ENCODE measurements at regions not wholly inside any gene's neighbourhood (a gene's known extent, or its start where the extent isn't known, plus 50 kb on each side); places are given as distances from the start of the nearest gene placed in this dataset.

DNA sequence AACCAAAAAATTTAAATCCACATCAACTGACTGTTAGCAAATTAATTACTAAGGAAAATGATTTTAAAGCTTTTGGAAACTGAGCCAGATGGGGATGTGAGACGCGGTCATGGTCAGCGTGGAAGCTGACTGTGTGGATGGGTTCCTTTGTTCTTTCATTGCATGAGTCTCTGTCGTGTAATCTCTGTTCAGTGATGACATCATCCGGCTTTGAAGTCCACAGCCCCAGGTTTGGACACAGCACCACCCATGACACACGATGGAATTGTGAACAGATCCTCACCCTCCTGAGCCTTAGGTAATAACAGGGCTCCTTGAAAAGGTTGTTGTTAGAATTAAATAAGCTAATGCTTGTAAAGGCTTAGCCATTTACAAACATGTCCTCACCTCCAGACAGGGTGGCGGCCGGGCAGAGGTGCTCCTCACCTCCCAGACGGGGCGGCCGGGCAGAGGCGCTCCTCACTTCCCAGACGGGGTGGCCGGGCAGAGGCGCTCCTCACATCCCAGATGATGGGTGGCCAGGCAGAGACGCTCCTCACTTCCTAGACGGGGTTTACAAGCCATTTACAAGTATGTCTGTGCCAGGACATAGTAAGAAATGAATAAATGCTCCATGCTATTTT is 677.3 kb downstream of the TBC1D22A start:
- Histone ChIP-seq H3K9me3 (ENCODE audit: control insufficient read depth in 1 of 2, insufficient read depth in 1 of 2, low read depth in 1 of 2, low read length in 2 of 2) (no peaks in the 10 kb centered on the region), H3K27me3 (ENCODE audit: insufficient read depth, low read length) (no peaks in the 10 kb centered on the region)

More for the DNA sequence above, 677.3 kb downstream of the TBC1D22A start:
- Histone ChIP-seq H3K9me2 (ENCODE audit: insufficient read depth) (no peaks in the 10 kb centered on the region), H3K4me3 (replicated peaks in 1 of 2; ENCODE audit: low read depth in 1 of 2, low read length in 2 of 2) (no peak overlapping the region), H3K9ac (ENCODE audit: low read length) (no peak overlapping the region), H3K27ac (ENCODE audit: low read depth, low read length) (no peak overlapping the region), H2AFZ (ENCODE audit: low read depth, low read length, poor library complexity, severe bottlenecking) (no peak overlapping the region), H3K79me2 (ENCODE audit: insufficient read depth, low read length) (no peaks in the 10 kb centered on the region), H3K4me2 (ENCODE audit: low read length) (no peak overlapping the region), H3K36me3 (ENCODE audit: control insufficient read depth in 1 of 2, insufficient read depth in 2 of 2, low read length in 2 of 2) (no peaks in the 10 kb centered on the region), H4K20me1 (ENCODE audit: insufficient read depth) (no peaks in the 10 kb centered on the region), H3K4me1 (ENCODE audit: control insufficient read depth in 1 of 2, insufficient read depth in 2 of 2, low read length in 2 of 2) (no peaks in the 10 kb centered on the region)
- ChIA-PET RAD21 (ENCODE audit: low non-redundant PET in 1 of 2, low total read pairs in 2 of 2, uncharacterized antibody in 2 of 2, unreplicated experiment in 2 of 2) (no interaction called here), POLR2A (no interaction called here), CTCF (no interaction called here)
- intact Hi-C loops (cut with micrococcal nuclease), result no loop called here
- TF ChIP-seq CEBPB (IDR thresholded peaks at IDR 0.05; ENCODE audit: low read depth), result no peak
- TF ChIP-seq EZH2phosphoT487 (IDR thresholded peaks at IDR 0.05; ENCODE audit: borderline replicate concordance), result no peak
- no peak for TF ChIP-seq ZFX (IDR thresholded peaks at IDR 0.05)
- TF ChIP-seq TCF7L2 (IDR thresholded peaks at IDR 0.05; ENCODE audit: borderline replicate concordance, extremely low read depth, insufficient read depth, insufficient read length), result no peak
- TF ChIP-seq JUND (IDR thresholded peaks at IDR 0.05), result no peak
- TF ChIP-seq SP1 (IDR thresholded peaks at IDR 0.05; ENCODE audit: low read depth), result no peak
- no peak for TF ChIP-seq YY1 (IDR thresholded peaks at IDR 0.05; ENCODE audit: extremely low read depth, insufficient replicate concordance, low read depth, low read length)
- no peak for TF ChIP-seq EGR1 (IDR thresholded peaks at IDR 0.05; ENCODE audit: low read depth)
- TF ChIP-seq EZH2 (IDR thresholded peaks at IDR 0.05), result no peak
- TF ChIP-seq SIN3A (IDR thresholded peaks at IDR 0.05; ENCODE audit: low read depth), result no peak
- no peak for TF ChIP-seq ELF1 (IDR thresholded peaks at IDR 0.05; ENCODE audit: borderline replicate concordance, low read depth)
- TF ChIP-seq, protein P1, sequence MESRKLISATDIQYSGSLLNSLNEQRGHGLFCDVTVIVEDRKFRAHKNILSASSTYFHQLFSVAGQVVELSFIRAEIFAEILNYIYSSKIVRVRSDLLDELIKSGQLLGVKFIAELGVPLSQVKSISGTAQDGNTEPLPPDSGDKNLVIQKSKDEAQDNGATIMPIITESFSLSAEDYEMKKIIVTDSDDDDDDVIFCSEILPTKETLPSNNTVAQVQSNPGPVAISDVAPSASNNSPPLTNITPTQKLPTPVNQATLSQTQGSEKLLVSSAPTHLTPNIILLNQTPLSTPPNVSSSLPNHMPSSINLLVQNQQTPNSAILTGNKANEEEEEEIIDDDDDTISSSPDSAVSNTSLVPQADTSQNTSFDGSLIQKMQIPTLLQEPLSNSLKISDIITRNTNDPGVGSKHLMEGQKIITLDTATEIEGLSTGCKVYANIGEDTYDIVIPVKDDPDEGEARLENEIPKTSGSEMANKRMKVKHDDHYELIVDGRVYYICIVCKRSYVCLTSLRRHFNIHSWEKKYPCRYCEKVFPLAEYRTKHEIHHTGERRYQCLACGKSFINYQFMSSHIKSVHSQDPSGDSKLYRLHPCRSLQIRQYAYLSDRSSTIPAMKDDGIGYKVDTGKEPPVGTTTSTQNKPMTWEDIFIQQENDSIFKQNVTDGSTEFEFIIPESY (IDR thresholded peaks at IDR 0.05; ENCODE audit: extremely low read depth, insufficient replicate concordance, low read length), result no peak
- TF ChIP-seq, protein P2, sequence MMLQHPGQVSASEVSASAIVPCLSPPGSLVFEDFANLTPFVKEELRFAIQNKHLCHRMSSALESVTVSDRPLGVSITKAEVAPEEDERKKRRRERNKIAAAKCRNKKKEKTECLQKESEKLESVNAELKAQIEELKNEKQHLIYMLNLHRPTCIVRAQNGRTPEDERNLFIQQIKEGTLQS (IDR thresholded peaks at IDR 0.05), result no peak
- no TSS peak for BruUV-seq (replicated peaks)
- DNase-seq (ENCODE audit: low read depth, low spot score) (no peak), ATAC-seq (no peak)
